WTC11 (cell line): ENCODE measurements at regions not wholly inside any gene's neighbourhood (a gene's known extent, or its start where the extent isn't known, plus 50 kb on each side); places are given as distances from the start of the nearest gene placed in this dataset.

ENCODE experiments used
- ATAC-seq: fragments of 200-7000 bp; cut with Tn5 transposase; 2 replicates; pipeline ENCODE4 v1.10.0; 2021; ENCODE audit warnings: mild to moderate bottlenecking, moderate library complexity
- CTCF ChIA-PET: fragments of 300-600 bp; sonication (Branson Sonifier 250); formaldehyde crosslinking; loops from one replicate; lab custom pipeline; 2021; ENCODE audit warnings: antibody characterized with exemption; lab: Charles Lee
- POLR2A ChIA-PET: fragments of 350-600 bp; sonication (Branson Sonifier 250); formaldehyde crosslinking; loops from one replicate; lab custom pipeline; 2021; ENCODE audit warnings: antibody characterized with exemption; lab: Charles Lee
- DNase-seq: peaks from one replicate; pipeline ENCODE4 v3.0.0; 2021; ENCODE audit warnings: low spot score
- H3K27ac Mint-ChIP-seq: 2 replicates; pipeline ENCODE4 v1.8.0; 2021; ENCODE audit warnings: mixed read lengths
- H3K27me3 Mint-ChIP-seq: 2 replicates; pipeline ENCODE4 v1.8.0; 2021; ENCODE audit warnings: low read depth, mild to moderate bottlenecking, moderate library complexity, mixed read lengths
- H3K36me3 Mint-ChIP-seq: 2 replicates; pipeline ENCODE4 v1.8.0; 2021; ENCODE audit warnings: mixed read lengths
- H3K4me1 Mint-ChIP-seq: 2 replicates; pipeline ENCODE4 v1.8.0; 2022; ENCODE audit warnings: mixed read lengths
- H3K4me3 Mint-ChIP-seq: 2 replicates; pipeline ENCODE4 v1.8.0; 2021; ENCODE audit warnings: mild to moderate bottlenecking, moderate library complexity, mixed read lengths
- H3K9me3 Mint-ChIP-seq: 2 replicates; pipeline ENCODE4 v1.8.0; 2021; ENCODE audit warnings: mixed read lengths
- AFF4 ChIP-seq: sonication (generic); formaldehyde crosslinking; IDR thresholded peaks from 2 replicates; pipeline ENCODE4 v1.8.1; 2023; ENCODE audit warnings: mild to moderate bottlenecking, missing genetic modification reagents, borderline replicate concordance
- CDX4 ChIP-seq: fragments of 250-450 bp; sonication (Bioruptor Pico); IDR thresholded peaks from 2 replicates; pipeline ENCODE4 v1.9.0; 2021; ENCODE audit warnings: moderate library complexity, mild to moderate bottlenecking, inconsistent platforms, borderline replicate concordance
- E2F4 ChIP-seq: sonication (generic); formaldehyde crosslinking; IDR thresholded peaks from 2 replicates; pipeline ENCODE4 v1.8.1; 2022; ENCODE audit warnings: low read depth, mild to moderate bottlenecking, moderate library complexity, missing genetic modification reagents, borderline replicate concordance
- ETV6 ChIP-seq: sonication (generic); formaldehyde crosslinking; IDR thresholded peaks from 2 replicates; pipeline ENCODE4 v1.8.1; 2022; ENCODE audit warnings: mild to moderate bottlenecking, missing genetic modification reagents
- FOXJ3 ChIP-seq: sonication (generic); formaldehyde crosslinking; IDR thresholded peaks from 2 replicates; pipeline ENCODE4 v1.9.0; 2021; ENCODE audit warnings: missing genetic modification reagents, mild to moderate bottlenecking, borderline replicate concordance
- FOXK1 ChIP-seq: sonication (generic); formaldehyde crosslinking; IDR thresholded peaks from 2 replicates; pipeline ENCODE4 v1.8.0; 2022; ENCODE audit warnings: mild to moderate bottlenecking, moderate library complexity, missing genetic modification reagents
- FOXP4 ChIP-seq: sonication (generic); formaldehyde crosslinking; IDR thresholded peaks from 2 replicates; pipeline ENCODE4 v1.8.0; 2022; ENCODE audit warnings: mild to moderate bottlenecking, missing genetic modification reagents
- GRHL2 ChIP-seq: fragments of 250-450 bp; sonication (Bioruptor Pico); IDR thresholded peaks from 2 replicates; pipeline ENCODE4 v1.8.0; 2022; ENCODE audit warnings: mild to moderate bottlenecking, moderate library complexity; ENCODE audit not compliant: insufficient replicate concordance, severe bottlenecking
- OVOL2 ChIP-seq: fragments of 250-450 bp; sonication (Bioruptor Pico); IDR thresholded peaks from 2 replicates; pipeline ENCODE4 v1.9.0; 2021; ENCODE audit warnings: mild to moderate bottlenecking, borderline replicate concordance
- PRDM15 ChIP-seq: sonication (generic); formaldehyde crosslinking; IDR thresholded peaks from 2 replicates; pipeline ENCODE4 v1.8.0; 2022; ENCODE audit warnings: missing genetic modification reagents
- PREB ChIP-seq: sonication (generic); formaldehyde crosslinking; IDR thresholded peaks from 2 replicates; pipeline ENCODE4 v1.8.1; 2022; ENCODE audit warnings: mild to moderate bottlenecking, missing genetic modification reagents, moderate library complexity, borderline replicate concordance
- TEAD4 ChIP-seq: sonication (generic); formaldehyde crosslinking; IDR thresholded peaks from 2 replicates; pipeline ENCODE4 v1.8.0; 2022; ENCODE audit warnings: mild to moderate bottlenecking, missing genetic modification reagents
- TP53 ChIP-seq: sonication (generic); formaldehyde crosslinking; IDR thresholded peaks from 2 replicates; pipeline ENCODE4 v1.8.1; 2023; ENCODE audit warnings: mild to moderate bottlenecking, missing genetic modification reagents
- ZNF219 ChIP-seq: sonication (generic); formaldehyde crosslinking; IDR thresholded peaks from 2 replicates; pipeline ENCODE4 v1.8.0; 2023; ENCODE audit warnings: missing genetic modification reagents, mild to moderate bottlenecking, borderline replicate concordance
- ZNF317 ChIP-seq: sonication (generic); formaldehyde crosslinking; IDR thresholded peaks from 2 replicates; pipeline ENCODE4 v1.8.1; 2023; ENCODE audit warnings: low read depth, mild to moderate bottlenecking, moderate library complexity, missing genetic modification reagents, borderline replicate concordance

GRCh38 chr12:84150201-84150600 is 762.4 kb downstream of the SLC6A15 start (continued):
- TF ChIP-seq AFF4 (CRISPR knock-in tag) (no peak), FOXJ3 (CRISPR knock-in tag) (no peak), OVOL2 (CRISPR knock-in tag) (no peak), CDX4 (CRISPR knock-in tag) (no peak), ETV6 (CRISPR knock-in tag) (no peak), PRDM15 (CRISPR knock-in tag) (no peak), TEAD4 (CRISPR knock-in tag) (no peak), FOXK1 (CRISPR knock-in tag) (no peak), ZNF219 (CRISPR knock-in tag) (no peak), GRHL2 (no peak)
- TF ChIP-seq, all 79 proteins: peak for 0

GRCh38 chr12:84148335-84148734 is 764.3 kb downstream of the SLC6A15 start:
- no peak for DNase-seq
- H3K4me1 Mint-ChIP-seq: no peaks in the 10 kb centered on the region
- no peak overlapping the region for H3K27ac Mint-ChIP-seq
- H3K27me3 Mint-ChIP-seq: peaks cover 3% of the 10 kb centered on the region; the same call in 1 of the 2 replicates
- no peak for ATAC-seq
- TF ChIP-seq TP53 (CRISPR knock-in tag): no peak
- H3K4me3 Mint-ChIP-seq: no peak overlapping the region
- H3K9me3 Mint-ChIP-seq: peaks cover 47% of the 10 kb centered on the region
- H3K36me3 Mint-ChIP-seq: peaks cover 23% of the 10 kb centered on the region
- CTCF ChIA-PET: no interaction called here
- POLR2A ChIA-PET: no interaction called here

- H3K9me3 Mint-ChIP-seq: no peaks in the 10 kb centered on the region
- ChIA-PET POLR2A (no interaction called here), CTCF (no interaction called here)
- H3K4me1 Mint-ChIP-seq: no peaks in the 10 kb centered on the region
- no peak for DNase-seq
- no peak overlapping the region for H3K4me3 Mint-ChIP-seq
- no peaks in the 10 kb centered on the region for H3K27me3 Mint-ChIP-seq
- no peak for ATAC-seq
- H3K27ac Mint-ChIP-seq: no peak overlapping the region
- H3K36me3 Mint-ChIP-seq: no peaks in the 10 kb centered on the region
- TF ChIP-seq ZNF317 (CRISPR knock-in tag) (no peak), AFF4 (CRISPR knock-in tag) (no peak), FOXP4 (CRISPR knock-in tag) (no peak), E2F4 (CRISPR knock-in tag) (no peak), TEAD4 (CRISPR knock-in tag) (no peak), PREB (no peak)
Observed at GRCh38 chr12:84136862-84137367, 775.7 kb downstream of the SLC6A15 start.
